ENCODE measurements at regions not wholly inside any gene's neighbourhood (a gene's known extent, or its start where the extent isn't known, plus 50 kb on each side); places are given as distances from the start of the nearest gene placed in this dataset.

DNA sequence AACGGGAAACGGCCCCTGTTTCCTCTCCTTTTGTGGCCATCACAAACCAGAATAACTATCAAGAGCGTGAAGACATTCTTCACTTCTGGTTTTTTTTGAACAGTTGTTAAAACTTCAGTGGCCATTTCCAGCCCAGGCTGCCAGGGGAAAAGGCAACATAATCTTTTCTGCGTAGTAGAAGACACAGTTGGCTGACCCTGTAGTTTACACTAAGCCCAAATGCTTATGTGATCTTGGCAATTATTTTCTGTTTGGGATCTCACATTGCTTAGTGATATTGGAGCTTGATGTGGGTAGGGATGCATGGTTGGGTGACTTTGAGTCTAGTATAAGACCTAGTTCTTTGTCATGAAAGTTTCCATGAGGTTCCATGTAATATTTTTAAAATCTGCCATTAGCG is 449.4 kb upstream of the CDH4 start:
- TF ChIP-seq TAF1 (IDR thresholded peaks at IDR 0.05; ENCODE audit: borderline replicate concordance, insufficient read depth, low read length): no peak

DNA sequence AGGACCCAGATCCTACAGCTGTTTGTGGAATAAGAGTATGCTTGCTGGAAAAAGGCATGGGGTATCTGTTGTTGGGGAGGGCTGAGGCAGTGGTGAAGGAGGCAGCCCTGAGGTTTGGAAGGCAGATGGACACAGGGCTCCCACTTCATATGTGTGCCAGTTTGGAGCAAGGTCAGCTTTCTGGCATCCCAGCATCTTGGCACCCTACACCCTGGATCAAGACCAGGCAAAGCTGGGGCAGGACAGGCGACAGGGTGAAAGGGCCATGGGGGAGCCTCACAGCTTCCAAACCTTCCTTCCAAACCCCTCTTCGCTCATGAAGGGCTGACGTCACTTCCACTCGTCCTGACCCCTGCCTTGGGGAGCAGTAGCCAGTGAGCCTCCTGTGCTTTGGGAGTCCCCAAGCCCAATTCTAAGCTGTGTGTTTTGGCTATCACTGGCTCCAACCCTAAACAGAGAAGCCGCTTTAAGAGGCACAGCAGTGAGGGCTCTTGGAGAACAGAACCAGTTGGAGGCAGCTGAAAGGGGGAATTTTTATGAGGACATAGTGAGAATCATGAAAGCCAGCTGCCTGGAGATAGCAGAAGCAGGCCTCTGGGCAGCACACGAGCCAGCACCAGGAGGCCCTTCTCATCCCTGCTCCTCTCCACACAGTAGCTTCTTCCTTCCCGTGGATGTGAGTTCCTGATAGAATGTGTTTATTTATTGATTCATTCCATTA is 448.6 kb upstream of the CDH4 start:
- TF ChIP-seq POLR2AphosphoS5 (IDR thresholded peaks at IDR 0.05; ENCODE audit: low read depth, low read length) (no peak), TAF1 (IDR thresholded peaks at IDR 0.05; ENCODE audit: borderline replicate concordance, insufficient read depth, low read length) (no peak), SIN3A (IDR thresholded peaks at IDR 0.05; ENCODE audit: borderline replicate concordance, insufficient read depth, low read length) (no peak), FOXP2 (optimal IDR thresholded peaks at IDR 0.05; ENCODE audit: borderline replicate concordance, extremely low read depth, extremely low read length, insufficient read depth) (no peak)
- TF ChIP-seq, protein P1, sequence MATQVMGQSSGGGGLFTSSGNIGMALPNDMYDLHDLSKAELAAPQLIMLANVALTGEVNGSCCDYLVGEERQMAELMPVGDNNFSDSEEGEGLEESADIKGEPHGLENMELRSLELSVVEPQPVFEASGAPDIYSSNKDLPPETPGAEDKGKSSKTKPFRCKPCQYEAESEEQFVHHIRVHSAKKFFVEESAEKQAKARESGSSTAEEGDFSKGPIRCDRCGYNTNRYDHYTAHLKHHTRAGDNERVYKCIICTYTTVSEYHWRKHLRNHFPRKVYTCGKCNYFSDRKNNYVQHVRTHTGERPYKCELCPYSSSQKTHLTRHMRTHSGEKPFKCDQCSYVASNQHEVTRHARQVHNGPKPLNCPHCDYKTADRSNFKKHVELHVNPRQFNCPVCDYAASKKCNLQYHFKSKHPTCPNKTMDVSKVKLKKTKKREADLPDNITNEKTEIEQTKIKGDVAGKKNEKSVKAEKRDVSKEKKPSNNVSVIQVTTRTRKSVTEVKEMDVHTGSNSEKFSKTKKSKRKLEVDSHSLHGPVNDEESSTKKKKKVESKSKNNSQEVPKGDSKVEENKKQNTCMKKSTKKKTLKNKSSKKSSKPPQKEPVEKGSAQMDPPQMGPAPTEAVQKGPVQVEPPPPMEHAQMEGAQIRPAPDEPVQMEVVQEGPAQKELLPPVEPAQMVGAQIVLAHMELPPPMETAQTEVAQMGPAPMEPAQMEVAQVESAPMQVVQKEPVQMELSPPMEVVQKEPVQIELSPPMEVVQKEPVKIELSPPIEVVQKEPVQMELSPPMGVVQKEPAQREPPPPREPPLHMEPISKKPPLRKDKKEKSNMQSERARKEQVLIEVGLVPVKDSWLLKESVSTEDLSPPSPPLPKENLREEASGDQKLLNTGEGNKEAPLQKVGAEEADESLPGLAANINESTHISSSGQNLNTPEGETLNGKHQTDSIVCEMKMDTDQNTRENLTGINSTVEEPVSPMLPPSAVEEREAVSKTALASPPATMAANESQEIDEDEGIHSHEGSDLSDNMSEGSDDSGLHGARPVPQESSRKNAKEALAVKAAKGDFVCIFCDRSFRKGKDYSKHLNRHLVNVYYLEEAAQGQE (IDR thresholded peaks at IDR 0.05; ENCODE audit: insufficient read depth in 1 of 2, low read depth in 2 of 2, low read length in 2 of 2): no peak

DNA sequence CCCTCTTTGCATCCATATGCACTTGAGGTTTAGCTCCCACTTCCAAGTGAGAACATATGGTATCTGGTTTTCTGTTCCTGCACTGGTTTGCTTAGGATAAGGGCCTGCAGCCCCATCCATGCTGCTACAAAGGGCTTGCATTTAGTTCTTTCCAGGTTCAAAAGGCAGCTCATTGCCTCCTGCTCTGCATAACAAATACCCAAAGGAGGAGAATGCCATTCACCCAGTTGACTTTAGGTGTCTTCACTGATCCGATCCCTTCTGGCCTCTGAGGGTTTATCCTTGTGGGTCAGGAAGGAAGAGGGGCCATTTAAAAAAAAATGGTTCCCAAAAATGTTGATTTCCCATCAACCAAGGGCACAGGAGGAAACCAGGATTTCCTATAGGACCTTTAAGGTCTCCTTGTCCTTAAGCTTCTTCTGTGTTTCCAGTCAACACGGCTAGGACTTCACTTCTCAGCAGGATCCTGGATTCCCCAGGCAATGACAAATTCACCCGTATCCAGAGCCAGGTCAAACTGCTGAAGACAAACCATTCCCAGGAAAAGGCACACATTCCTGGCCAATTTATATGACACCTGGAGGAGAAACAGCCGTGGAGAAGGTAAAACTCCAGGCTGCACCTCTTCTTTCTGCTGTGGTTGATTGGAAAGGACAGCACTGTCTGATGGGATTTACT is 447.7 kb upstream of the CDH4 start:
- TF ChIP-seq FOXP2 (optimal IDR thresholded peaks at IDR 0.05; ENCODE audit: borderline replicate concordance, extremely low read depth, extremely low read length, insufficient read depth) (no peak), POLR2AphosphoS5 (IDR thresholded peaks at IDR 0.05; ENCODE audit: low read depth, low read length) (no peak), SIN3A (IDR thresholded peaks at IDR 0.05; ENCODE audit: borderline replicate concordance, insufficient read depth, low read length) (no peak), TAF1 (IDR thresholded peaks at IDR 0.05; ENCODE audit: borderline replicate concordance, insufficient read depth, low read length) (no peak)
- TF ChIP-seq, protein P1 (IDR thresholded peaks at IDR 0.05; ENCODE audit: insufficient read depth in 1 of 2, low read depth in 2 of 2, low read length in 2 of 2): no peak

GRCh38 chr20:60804918-60805630 is 447.0 kb upstream of the CDH4 start:
- no peak for TF ChIP-seq TAF1 (IDR thresholded peaks at IDR 0.05; ENCODE audit: borderline replicate concordance, insufficient read depth, low read length)
- TF ChIP-seq POLR2AphosphoS5 (IDR thresholded peaks at IDR 0.05; ENCODE audit: low read depth, low read length): no peak
- no peak for TF ChIP-seq SIN3A (IDR thresholded peaks at IDR 0.05; ENCODE audit: borderline replicate concordance, insufficient read depth, low read length)
- TF ChIP-seq, protein P1 (IDR thresholded peaks at IDR 0.05; ENCODE audit: insufficient read depth in 1 of 2, low read depth in 2 of 2, low read length in 2 of 2): no peak
- no peak for TF ChIP-seq FOXP2 (optimal IDR thresholded peaks at IDR 0.05; ENCODE audit: borderline replicate concordance, extremely low read depth, extremely low read length, insufficient read depth)

- TF ChIP-seq POLR2AphosphoS5 (IDR thresholded peaks at IDR 0.05; ENCODE audit: low read depth, low read length) (no peak), SIN3A (IDR thresholded peaks at IDR 0.05; ENCODE audit: borderline replicate concordance, insufficient read depth, low read length) (no peak), TAF1 (IDR thresholded peaks at IDR 0.05; ENCODE audit: borderline replicate concordance, insufficient read depth, low read length) (no peak), FOXP2 (optimal IDR thresholded peaks at IDR 0.05; ENCODE audit: borderline replicate concordance, extremely low read depth, extremely low read length, insufficient read depth) (no peak)
- TF ChIP-seq, protein P1 (IDR thresholded peaks at IDR 0.05; ENCODE audit: insufficient read depth in 1 of 2, low read depth in 2 of 2, low read length in 2 of 2): no peak
Observed at GRCh38 chr20:60806354-60806753, 445.7 kb upstream of the CDH4 start.

Data from PFSK-1 (cell line).